PC-3 (cell line): ENCODE measurements at regions not wholly inside any gene's neighbourhood (a gene's known extent, or its start where the extent isn't known, plus 50 kb on each side); places are given as distances from the start of the nearest gene placed in this dataset.

ENCODE experiments used
- ATAC-seq: fragments of 200-7000 bp; cut with Tn5 transposase; 2 replicates; pipeline ENCODE4 v1.9.1; 2020; ENCODE audit warnings: mild to moderate bottlenecking, moderate library complexity
- BruUV-seq: library from RNA; stranded (reverse); fragments of 400-500 nt; replicated peaks from 2 replicates; lab custom pipeline; 2021; lab: Mats Ljungman, UMichigan
- CTCF ChIA-PET: fragments of 300-600 bp; sonication (Branson Sonifier 250); formaldehyde crosslinking; loops from one replicate; lab custom pipeline; 2022; ENCODE audit warnings: antibody characterized with exemption; lab: Charles Lee
- POLR2A ChIA-PET: fragments of 300-600 bp; sonication (Branson Sonifier 250); formaldehyde crosslinking; loops from one replicate; lab custom pipeline; 2022; ENCODE audit warnings: antibody characterized with exemption; ENCODE audit not compliant: unreplicated experiment; lab: Charles Lee
- DNase-seq: peaks from one replicate; pipeline ENCODE4 v3.0.0-alpha.2; 2015
- H2AFZ ChIP-seq: fragments of 300-600 bp; sonication (generic); 2 replicates; pipeline ENCODE4 v1.6.0; 2016; ENCODE audit warnings: antibody characterized with exemption, low read length
- H3F3A ChIP-seq: fragments of 300-600 bp; sonication (generic); one replicate; pipeline ENCODE4 v1.6.0; 2017; ENCODE audit warnings: antibody characterized with exemption, low read length, control low read depth, mild to moderate bottlenecking; ENCODE audit not compliant: unreplicated experiment
- H3K27ac ChIP-seq: fragments of 300-600 bp; sonication (generic); 2 replicates; pipeline ENCODE4 v1.5.1; 2016; ENCODE audit warnings: mild to moderate bottlenecking, low read length
- H3K27me3 ChIP-seq: fragments of 300-600 bp; sonication (generic); 2 replicates; pipeline ENCODE4 v1.6.1; 2016; ENCODE audit warnings: low read length, mixed read lengths
- H3K36me3 ChIP-seq: fragments of 300-600 bp; sonication (generic); 2 replicates; pipeline ENCODE4 v1.6.1; 2016; ENCODE audit warnings: low read depth, mixed run types, low read length, mixed read lengths
- H3K4me1 ChIP-seq: fragments of 300-600 bp; sonication (generic); 2 replicates; pipeline ENCODE4 v1.5.1; 2016; ENCODE audit warnings: low read length; ENCODE audit not compliant: insufficient read depth
- H3K4me2 ChIP-seq: fragments of 300-600 bp; sonication (generic); 2 replicates; pipeline ENCODE4 v1.6.0; 2016; ENCODE audit warnings: low read length
- H3K4me3 ChIP-seq: fragments of 300-600 bp; sonication (generic); 2 replicates; pipeline ENCODE4 v1.5.1; 2016; ENCODE audit warnings: mild to moderate bottlenecking, low read length, mixed read lengths
- H3K79me2 ChIP-seq: fragments of 300-600 bp; sonication (generic); 2 replicates; pipeline ENCODE4 v1.6.1; 2017; ENCODE audit warnings: low read length, mixed read lengths
- H3K9ac ChIP-seq: fragments of 300-600 bp; sonication (generic); 2 replicates; pipeline ENCODE4 v1.6.0; 2016; ENCODE audit warnings: mild to moderate bottlenecking, low read length
- H3K9me2 ChIP-seq: fragments of 300-600 bp; sonication (generic); replicated peaks from 2 replicates; pipeline ENCODE4 v1.6.1; 2016; ENCODE audit warnings: mixed run types, low read length, mixed read lengths
- H3K9me3 ChIP-seq: fragments of 300-600 bp; sonication (generic); 2 replicates; pipeline ENCODE4 v1.6.1; 2016; ENCODE audit warnings: low read length, mixed read lengths
- H4K20me1 ChIP-seq: fragments of 300-600 bp; sonication (generic); 2 replicates; pipeline ENCODE4 v1.6.1; 2016; ENCODE audit warnings: low read length, mixed read lengths
- CTCF ChIP-seq: fragments of 300-600 bp; sonication (generic); conservative IDR thresholded peaks from 2 replicates; pipeline ENCODE4 v1.5.1; 2017; ENCODE audit warnings: antibody characterized with exemption, low read depth, mild to moderate bottlenecking, low read length
- EZH2 ChIP-seq: fragments of 300-600 bp; sonication (generic); IDR thresholded peaks from one replicate; pipeline ENCODE4 v1.6.1; 2017; ENCODE audit warnings: antibody characterized with exemption, mild to moderate bottlenecking, low read length; ENCODE audit not compliant: unreplicated experiment
- EZH2phosphoT487 ChIP-seq: fragments of 300-600 bp; sonication (generic); IDR thresholded peaks from 2 replicates; pipeline ENCODE4 v1.6.1; 2018; ENCODE audit warnings: mild to moderate bottlenecking, antibody characterized with exemption, low read length, borderline replicate concordance
- intact Hi-C: fragments of 100-400 bp; cut with micrococcal nuclease; formaldehyde crosslinking; loops from 2 replicates; pipeline ENCODE4 v1.9.0; 2023

GRCh38 chr4:179543771-179544170 lies 2101.5 kb upstream of the AGA start:
- H3K9me3 ChIP-seq, result no peaks in the 10 kb centered on the region
- H3K4me3 ChIP-seq, result no peak overlapping the region
- DNase-seq, result no peak
- H4K20me1 ChIP-seq, result no peaks in the 10 kb centered on the region
- H3K9me2 ChIP-seq, result no peaks in the 10 kb centered on the region
- intact Hi-C loops, result no loop called here
- no TSS peak for BruUV-seq
- H3K4me2 ChIP-seq, result no peak overlapping the region
- H3K79me2 ChIP-seq, result no peaks in the 10 kb centered on the region
- H3K4me1 ChIP-seq, result no peaks in the 10 kb centered on the region
- no peak for ATAC-seq
- TF ChIP-seq EZH2, result no peak
- TF ChIP-seq CTCF, result no peak
- TF ChIP-seq EZH2phosphoT487, result no peak
- H3K9ac ChIP-seq, result no peak overlapping the region
- no peaks in the 10 kb centered on the region for H3K27me3 ChIP-seq
- no peak overlapping the region for H3K27ac ChIP-seq
- no peaks in the 10 kb centered on the region for H3F3A ChIP-seq
- ChIA-PET CTCF (no interaction called here), POLR2A (no interaction called here)
- no peaks in the 10 kb centered on the region for H3K36me3 ChIP-seq
- H2AFZ ChIP-seq, result no peak overlapping the region

DNA sequence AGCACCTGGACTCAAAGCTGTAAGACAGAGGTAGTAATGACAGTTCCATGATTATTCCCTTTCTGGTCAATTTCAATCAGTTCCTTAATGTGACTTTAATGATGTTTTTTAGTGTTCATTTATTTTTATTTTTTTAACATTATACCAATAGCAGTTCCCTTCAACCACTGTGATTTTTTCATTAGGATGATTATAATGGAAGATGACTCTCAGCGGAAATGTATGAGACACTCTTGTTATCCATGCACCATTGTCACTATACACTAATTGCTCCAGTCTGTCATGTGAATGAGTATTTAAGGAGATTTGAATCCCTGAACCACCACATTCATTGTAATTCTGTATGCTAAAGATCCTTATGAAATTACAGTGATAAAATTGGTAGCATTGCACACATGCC lies 2102.3 kb upstream of the AGA start:
- ChIA-PET POLR2A (no interaction called here), CTCF (no interaction called here)
- DNase-seq (no peak), ATAC-seq (no peak)
- no peak overlapping the region for H2AFZ ChIP-seq
- H3K4me2 ChIP-seq, result no peak overlapping the region
- no peaks in the 10 kb centered on the region for H3K9me2 ChIP-seq
- BruUV-seq, result no TSS peak
- TF ChIP-seq EZH2phosphoT487 (no peak), EZH2 (no peak), CTCF (no peak)
- H3K27ac ChIP-seq, result no peak overlapping the region
- no peaks in the 10 kb centered on the region for H4K20me1 ChIP-seq
- no peaks in the 10 kb centered on the region for H3K79me2 ChIP-seq
- H3K4me1 ChIP-seq, result no peaks in the 10 kb centered on the region
- no peaks in the 10 kb centered on the region for H3K27me3 ChIP-seq
- intact Hi-C loops, result no loop called here
- no peaks in the 10 kb centered on the region for H3K9me3 ChIP-seq
- H3F3A ChIP-seq, result no peaks in the 10 kb centered on the region
- H3K4me3 ChIP-seq, result no peak overlapping the region
- no peaks in the 10 kb centered on the region for H3K36me3 ChIP-seq
- H3K9ac ChIP-seq, result no peak overlapping the region

DNA sequence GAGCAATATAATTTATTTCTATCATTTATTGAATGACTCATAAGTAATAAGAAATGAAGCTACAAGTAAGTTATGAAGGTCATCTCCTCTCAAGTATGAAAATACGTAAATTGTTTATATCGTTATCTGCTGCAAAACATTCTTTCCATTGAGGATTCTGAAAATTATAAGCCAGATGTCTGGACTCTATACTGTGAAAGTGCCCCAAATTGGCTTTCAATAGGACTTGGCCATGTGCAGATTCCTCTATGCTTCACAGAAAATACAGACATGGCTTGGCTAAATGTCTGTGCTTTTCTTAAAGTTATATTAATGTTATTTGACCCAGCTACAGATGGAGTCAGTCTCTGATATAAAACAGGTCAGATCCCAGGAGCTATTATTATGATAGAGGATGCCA lies 2109.9 kb upstream of the AGA start:
- no peak overlapping the region for H2AFZ ChIP-seq
- H3K4me3 ChIP-seq, result no peak overlapping the region
- ATAC-seq (no peak), DNase-seq (no peak)
- ChIA-PET CTCF (no interaction called here), POLR2A (no interaction called here)
- H3K9me2 ChIP-seq, result no peaks in the 10 kb centered on the region
- no peaks in the 10 kb centered on the region for H3K79me2 ChIP-seq
- no TSS peak for BruUV-seq
- H3K9ac ChIP-seq, result no peak overlapping the region
- H3F3A ChIP-seq, result no peaks in the 10 kb centered on the region
- intact Hi-C loops, result no loop called here
- H3K4me2 ChIP-seq, result no peak overlapping the region
- no peak for TF ChIP-seq CTCF
- TF ChIP-seq EZH2phosphoT487, result no peak
- TF ChIP-seq EZH2, result no peak
- no peaks in the 10 kb centered on the region for H4K20me1 ChIP-seq
- no peak overlapping the region for H3K27ac ChIP-seq
- H3K4me1 ChIP-seq, result no peaks in the 10 kb centered on the region
- no peaks in the 10 kb centered on the region for H3K36me3 ChIP-seq
- H3K27me3 ChIP-seq, result no peaks in the 10 kb centered on the region
- no peaks in the 10 kb centered on the region for H3K9me3 ChIP-seq
